ENCODE measurements at regions not wholly inside any gene's neighbourhood (a gene's known extent, or its start where the extent isn't known, plus 50 kb on each side); places are given as distances from the start of the nearest gene placed in this dataset.

DNA sequence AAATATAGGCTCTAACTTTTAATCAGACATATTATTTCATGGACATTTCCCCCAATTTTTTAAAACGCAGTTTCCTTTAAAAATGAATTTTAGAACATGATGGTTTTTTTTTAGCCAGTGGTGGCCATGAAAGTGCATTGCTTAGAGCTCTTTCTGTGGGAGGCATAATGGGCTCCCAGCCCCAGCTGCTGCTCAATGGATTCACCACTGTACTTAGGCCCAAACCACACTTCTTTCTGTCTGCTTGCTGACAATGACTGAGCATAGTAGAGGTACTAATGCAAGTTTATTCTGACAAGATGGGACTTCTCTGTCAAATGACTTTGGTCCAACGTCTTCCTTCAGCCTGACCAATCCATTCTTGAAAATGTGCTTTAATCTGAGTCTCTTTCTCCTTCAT lies 400.2 kb upstream of the GRIA3 start:
- DNase-seq (ENCODE audit: low spot score) = no peak

DNA sequence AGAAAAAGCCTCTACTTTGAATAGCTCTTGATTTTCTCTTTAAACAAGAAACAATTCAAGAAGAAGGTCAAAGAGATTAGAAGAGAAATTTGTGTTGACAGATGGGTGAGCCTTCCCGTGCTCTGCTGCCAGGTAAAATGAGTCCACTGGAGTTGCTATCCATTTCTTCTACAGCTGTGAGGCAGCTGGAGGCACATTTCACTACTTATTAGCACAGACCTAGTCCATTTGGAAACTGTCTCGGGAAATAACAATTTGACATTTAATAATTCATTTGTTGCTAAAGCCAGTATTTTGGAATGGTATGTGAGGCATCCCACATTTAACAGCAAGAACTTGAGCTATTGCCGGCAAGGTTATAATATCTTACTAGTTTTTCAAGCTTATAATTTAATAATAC lies 396.8 kb upstream of the GRIA3 start:
- no peak for DNase-seq (ENCODE audit: low spot score)

DNA sequence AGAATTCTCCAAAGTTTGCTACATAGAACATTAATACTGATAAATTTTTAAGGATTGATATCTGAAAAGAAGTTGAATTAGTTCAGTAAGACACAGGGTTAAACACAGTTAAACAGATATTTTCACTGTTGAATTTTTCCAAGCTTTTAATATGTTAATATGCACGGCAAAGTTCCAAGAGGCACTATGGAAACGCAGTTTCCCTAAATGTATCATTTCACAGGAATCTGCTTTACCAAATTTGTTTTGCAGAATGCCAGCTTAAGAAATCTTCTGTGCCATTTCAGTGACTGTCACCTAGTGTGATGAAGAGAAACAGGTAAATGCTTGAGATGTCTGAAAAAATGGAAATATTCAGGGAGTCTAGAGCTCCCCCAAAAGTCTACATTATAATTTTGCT lies 395.9 kb upstream of the GRIA3 start:
- no peak for DNase-seq (ENCODE audit: low spot score)

DNA sequence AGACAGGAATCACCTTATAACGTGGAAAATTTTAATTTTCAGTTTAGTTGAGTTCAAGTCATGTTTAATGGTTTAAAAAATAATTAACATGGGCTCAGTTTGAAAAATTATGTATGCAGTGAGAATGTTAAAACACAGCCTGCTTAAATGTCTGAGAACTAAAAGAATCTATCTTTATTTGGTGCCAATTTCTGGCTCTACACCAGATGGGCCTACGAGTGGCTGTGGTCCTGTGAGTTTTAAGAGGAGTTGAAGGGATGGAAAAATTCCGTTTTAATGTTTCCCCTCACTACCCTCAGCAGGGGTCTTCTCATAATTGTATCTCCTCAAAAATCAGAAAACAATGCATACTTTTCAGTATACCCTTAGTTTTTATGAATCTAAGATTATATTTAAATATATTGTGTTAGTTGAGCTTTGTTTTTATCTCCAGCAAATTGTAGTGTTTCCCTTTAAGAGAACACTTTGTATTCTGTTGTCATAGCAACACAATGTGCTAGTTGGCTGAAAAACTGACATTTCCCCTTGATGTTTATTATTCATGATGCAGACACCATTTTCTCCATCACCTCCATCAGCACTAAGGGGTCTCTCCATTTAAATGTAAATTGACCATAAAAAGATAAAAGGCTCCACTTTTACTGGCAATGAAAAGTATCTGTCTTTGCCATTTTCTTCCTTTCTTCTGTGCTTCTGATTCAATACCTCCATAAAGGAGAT lies 393.5 kb upstream of the GRIA3 start:
- no peak for DNase-seq (ENCODE audit: low spot score)

DNA sequence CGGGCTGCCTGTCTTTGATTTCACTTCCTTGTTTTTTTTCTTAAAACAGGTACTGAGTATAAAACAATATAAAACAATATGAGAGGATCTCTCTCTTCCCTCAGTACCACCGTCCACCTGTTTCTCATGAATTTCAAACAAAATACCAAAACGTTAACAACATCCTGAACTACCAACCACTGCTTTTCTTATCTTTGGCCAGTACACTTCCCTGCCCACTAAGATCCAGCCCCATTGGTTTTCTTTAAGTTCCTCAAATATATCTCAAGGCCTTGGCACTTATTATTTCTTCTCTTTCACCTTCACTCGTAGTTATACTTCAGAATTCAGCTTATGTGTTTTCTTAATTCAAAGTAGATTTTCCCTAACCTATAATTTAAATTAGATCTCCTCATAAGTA lies 370.2 kb upstream of the GRIA3 start:
- DNase-seq (ENCODE audit: low spot score) = no peak

DNA sequence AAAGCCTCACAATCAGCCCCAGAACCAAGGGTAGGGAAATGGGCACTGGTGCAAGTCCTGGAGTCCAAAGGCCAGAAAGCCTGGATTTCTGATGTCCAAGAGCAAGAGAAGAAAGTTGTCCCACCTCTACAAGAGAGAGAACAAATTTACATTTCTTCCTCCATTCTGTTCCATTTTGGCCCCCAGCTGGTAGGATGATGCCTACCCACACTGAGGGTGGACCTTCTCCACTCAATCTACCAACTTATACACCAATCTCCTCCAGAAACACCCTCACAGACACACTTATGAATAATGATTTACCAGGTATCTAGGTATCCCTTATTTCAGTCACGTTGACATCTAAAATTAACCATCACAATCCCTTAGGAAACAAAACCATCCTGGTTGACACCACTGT lies 367.8 kb upstream of the GRIA3 start:
- DNase-seq (ENCODE audit: low spot score) = no peak

DNA sequence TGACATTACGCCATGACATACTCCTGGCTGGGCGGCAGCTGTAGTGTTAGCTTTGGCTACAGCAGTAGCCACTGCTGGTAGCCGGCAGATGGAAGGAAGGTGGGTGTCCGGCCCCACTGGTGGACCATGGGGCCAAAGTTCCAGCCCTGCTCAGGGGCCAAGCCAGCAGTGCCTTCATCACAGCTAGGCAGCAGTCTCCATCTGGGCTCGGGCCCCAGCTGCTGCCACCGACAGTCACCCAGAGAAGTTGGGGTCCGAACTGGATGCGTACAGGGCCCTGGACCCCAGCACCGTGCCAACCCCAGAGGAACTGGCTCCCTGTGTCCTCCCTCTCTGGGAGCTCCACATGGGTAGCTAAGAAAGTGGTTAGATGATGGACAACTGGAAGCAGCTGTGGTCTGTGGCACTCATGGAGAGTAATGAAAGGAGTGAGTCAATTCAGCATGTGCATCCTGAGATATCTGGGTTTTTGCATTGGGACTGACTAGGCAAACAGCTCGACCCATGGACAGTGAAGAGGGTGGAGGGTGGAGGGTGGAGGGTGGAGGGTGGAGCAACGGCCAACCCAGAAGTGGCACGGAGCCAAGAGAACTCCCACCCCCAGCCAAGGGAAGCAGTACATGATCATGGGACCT lies 366.6 kb upstream of the GRIA3 start:
- no peak for DNase-seq (ENCODE audit: low spot score)

DNA sequence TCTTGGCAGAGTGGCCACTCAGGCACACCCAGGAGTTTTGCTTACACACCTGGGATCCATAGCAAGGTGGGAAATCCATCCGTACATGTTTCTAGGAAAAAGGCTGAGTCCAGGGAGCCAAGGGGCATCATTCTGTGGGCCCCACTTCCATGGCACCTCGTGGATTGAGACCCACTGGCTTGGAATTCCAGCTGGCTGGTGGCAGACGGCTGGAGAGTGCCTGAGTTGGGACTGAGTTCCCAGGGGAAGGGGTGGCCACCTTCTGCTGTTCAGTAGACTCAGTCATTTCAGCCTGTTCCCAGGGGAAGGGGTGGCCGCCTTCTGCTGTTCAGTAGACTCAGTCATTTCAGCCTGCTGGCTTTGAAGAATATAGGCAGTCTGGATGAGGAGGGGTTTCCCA lies 366.0 kb upstream of the GRIA3 start:
- DNase-seq (ENCODE audit: low spot score) = no peak

DNA sequence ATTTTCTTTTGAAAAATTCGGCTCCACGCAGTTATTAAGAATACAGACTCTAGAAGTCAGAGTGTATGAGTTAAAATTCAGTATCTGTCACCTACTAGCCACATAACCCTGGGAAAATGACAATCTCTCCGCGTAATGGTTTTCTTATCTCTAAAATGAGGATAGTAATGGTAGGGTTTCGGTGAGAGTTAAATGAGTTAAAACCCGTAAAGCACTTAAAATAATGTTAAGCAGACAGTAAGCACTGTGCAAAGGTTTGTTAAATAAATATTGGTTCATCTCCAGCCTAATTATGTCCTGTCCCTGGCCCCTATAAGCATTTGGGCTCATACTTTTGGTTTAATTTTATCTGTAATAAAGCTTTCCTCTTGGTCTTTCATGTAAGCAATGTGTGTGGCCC lies 350.8 kb upstream of the GRIA3 start:
- no peak for DNase-seq (ENCODE audit: low spot score)

DNA sequence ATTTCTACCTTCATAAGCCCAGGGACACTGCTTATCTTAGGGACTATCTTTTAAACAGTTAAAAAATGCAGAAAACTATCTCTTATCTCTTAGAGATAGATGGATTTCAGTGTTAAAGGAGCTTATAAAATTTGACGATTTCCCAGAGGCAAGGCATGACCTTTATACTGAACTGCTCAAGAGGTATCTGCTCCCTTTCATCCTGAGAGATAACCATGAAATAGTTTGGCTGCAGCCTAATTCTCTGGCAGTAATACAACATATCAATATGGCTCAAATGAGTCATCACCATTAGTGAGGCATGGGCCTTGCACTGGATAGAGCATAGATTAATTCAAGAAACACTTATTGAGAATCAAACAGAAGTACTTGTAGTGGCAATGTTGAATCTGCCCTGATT lies 348.2 kb upstream of the GRIA3 start:
- no peak for DNase-seq (ENCODE audit: low spot score)

DNA sequence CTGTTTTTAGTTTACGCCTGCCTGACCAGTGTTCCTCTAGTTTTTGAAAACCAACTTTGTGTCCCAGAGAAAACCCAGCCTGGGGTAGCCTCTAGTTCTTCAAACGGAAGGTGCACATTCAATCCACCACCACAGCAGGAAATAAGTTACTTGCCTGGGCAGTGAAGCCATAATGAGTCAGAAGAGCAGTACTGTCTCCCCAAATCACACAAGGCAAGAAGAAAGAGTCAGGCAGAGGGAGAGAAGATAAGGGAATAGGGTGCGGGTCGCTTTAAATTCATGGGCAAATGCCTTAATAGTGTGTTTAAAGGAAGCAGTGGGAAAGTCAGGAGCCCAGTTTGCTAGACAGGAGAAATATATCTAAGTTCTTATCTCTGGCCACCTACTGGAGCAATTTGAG lies 333.8 kb upstream of the GRIA3 start:
- DNase-seq (ENCODE audit: low spot score) = peak; percentile 4

DNA sequence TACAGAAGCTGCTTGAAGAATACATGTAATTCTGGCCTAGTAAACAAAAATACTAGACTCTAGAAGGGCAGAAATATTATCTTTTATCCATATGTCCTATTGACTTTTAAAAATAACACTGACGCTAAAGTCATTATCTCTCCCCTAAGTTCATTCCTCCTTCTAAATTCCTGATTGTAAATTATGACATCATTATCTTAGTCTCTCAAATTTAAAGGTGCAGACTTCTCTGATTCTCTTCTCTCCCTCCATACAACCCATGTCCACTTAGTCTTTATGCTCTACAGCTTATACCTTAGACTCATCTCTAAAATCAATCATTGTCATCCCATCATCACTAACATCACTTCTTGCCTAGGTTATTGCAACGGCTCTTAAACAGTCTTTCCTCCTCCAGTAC lies 327.9 kb upstream of the GRIA3 start:
- no peak for DNase-seq (ENCODE audit: low spot score)

DNA sequence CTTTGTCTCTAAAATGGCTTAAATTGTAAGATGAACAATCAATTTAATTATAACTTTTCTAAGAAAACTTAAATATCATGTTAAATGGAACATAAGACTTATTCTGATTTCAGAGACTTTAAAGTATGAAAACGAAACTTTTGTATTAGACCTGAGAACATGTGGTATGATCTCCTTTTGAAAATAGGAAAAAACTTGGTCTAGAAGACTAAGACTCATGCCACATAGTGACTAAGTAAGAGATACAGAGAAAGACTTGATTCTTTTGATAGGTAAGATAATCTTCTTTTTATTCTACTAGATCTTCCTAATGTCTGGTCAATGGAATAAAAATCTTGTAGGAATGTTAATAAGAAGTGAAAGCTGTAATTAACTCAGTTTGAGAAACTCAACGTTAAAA lies 326.3 kb upstream of the GRIA3 start:
- DNase-seq (ENCODE audit: low spot score) = no peak

DNA sequence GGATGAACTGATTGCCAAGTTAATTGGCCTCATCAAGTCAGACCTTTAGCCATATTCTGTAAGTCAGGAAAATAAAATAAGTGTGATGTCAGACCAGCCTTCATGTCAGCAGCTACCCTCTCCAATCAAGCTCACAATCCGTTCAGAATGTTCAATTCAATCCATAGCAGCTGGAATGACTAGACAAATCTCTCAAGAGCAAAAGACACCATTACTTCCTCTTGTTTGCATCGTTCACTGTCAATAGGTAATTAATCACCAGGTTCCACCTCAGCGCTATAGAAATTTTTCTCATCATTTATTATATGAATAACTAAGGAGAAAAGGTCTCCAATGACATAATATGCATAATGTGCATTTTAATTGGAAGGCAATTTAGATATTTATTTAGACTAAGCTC lies 321.0 kb upstream of the GRIA3 start:
- no peak for DNase-seq (ENCODE audit: low spot score)

DNA sequence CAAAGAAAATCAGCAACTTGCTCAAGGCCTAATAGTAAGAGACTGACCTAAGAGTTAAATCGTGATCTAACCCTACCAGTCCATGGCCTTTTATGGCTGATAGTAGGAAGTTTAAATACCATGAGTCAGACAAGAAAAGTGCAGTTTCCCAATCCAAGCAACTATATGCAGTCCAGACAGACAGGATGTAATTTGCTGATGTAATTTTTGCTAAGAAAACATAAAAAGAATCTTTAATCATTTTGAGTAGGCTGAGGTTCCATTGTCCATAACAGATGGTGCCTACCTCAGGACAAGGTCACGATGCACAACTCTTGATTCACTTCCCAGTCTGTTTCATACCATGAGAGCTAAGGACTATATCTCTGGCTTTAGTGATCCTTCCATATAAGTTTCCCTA lies 317.5 kb upstream of the GRIA3 start:
- DNase-seq (ENCODE audit: low spot score) = peak; percentile 41

DNA sequence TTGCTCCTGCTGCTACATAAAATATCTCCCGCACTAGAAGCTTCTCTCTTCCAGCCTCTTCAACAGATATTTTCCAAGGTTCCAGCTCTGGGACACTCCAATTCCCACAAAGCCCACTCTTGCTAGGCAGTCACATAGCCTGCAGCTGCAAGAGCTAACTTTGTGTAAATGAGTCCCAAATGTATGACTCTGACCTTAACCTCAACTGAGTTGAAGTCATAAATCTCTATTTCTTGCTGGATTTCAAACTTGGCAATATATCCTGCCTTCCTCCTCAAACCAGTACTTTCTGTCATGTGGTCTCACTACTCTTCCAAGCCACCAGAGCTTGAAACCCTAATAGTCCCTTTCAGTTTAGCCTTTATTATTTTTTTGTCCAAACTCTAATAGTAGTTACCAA lies 315.4 kb upstream of the GRIA3 start:
- no peak for DNase-seq (ENCODE audit: low spot score)

DNA sequence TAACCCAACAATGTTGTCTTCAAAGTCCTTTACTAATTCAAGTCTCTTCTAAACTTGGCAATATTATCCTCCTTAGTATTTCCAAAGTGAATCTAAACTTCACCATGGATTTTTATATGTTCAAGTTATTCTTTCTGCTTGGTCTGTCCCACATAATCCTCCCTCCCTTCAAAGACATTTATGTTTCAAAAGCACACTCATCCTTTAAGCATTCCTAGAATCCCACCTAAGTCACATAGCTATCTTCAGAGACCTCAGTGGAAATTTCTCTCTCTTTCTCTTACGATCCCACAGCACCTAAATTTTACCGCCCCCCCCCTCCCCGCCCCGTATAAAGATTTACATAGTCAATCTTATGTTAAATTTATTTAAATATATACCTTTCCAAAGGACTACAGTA lies 314.9 kb upstream of the GRIA3 start:
- DNase-seq (ENCODE audit: low spot score) = no peak

DNA sequence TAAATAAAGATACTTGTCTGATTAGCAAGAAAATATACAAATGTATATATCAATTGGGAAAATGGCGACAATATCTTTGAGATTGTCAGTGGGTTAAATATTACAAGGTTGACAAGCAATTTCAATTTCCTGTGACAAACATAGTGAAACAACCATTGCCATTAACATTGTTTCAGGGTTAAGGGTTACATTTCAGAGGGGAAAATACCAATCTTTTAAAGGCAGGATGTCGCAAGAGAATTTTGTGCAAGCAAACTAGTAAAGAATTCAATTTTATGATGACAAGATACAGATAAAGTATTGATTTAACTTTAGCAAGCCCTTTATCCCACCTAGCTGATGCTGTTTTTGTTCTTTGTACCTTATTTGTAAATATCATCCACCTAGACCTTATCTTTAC lies 305.8 kb upstream of the GRIA3 start:
- DNase-seq (ENCODE audit: low spot score) = no peak

DNA sequence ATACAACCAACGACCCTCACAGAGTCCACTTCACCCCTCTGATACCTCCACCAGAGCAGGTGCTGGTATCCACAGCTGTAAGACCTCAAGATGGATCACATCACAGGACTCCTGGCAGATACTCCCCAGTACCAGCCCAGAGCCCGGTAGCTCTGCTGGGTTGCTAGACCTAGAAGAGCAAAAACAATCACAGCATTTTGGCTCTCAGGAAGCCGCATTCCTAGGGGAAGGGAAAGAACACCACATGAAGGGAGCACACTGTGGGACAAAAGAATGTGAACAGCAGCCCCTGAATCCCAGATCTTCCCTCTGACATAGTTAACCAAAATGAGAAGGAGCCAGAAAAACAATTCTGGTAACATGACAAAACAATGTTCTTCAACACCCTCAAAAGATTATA lies 303.1 kb upstream of the GRIA3 start:
- no peak for DNase-seq (ENCODE audit: low spot score)

DNA sequence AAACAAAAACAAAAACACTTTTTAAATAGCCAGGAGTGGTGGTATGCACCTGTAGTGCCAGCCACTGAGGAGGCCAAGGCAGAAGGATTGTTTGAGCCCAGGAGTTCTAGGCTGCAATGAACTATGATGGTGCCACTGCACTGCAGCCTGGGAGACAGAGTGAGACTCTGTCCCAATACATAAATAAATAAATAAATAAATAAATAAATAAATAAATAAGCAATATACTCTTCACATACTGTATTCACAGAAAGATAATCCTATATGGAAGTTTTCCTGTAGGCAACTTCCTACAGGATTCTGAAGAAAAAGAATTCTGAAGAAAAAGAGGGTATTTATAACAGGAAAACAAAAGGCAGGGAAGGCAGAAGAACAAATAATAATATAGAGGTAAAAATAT lies 293.3 kb upstream of the GRIA3 start:
- DNase-seq (ENCODE audit: low spot score) = no peak

DNA sequence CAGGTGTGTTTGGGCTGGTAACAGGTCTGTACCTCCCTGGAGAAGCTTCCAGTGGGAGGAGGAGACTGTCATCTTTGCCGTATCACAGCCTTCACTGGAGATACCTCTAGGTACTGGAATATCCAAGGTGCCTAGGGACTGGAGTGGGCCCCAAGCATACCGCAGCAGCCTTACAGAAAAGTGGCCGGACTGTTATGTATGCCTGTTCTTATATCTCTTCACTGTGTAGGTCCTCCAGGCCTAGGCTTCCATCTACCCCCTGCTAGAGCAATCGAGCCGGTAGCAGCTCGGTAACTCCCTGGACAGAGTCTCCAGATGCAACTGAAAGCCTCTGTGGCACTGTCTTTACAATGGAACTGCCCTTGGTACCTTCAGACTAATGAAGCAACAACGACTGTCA lies 277.4 kb upstream of the GRIA3 start:
- DNase-seq (ENCODE audit: low spot score) = no peak

DNA sequence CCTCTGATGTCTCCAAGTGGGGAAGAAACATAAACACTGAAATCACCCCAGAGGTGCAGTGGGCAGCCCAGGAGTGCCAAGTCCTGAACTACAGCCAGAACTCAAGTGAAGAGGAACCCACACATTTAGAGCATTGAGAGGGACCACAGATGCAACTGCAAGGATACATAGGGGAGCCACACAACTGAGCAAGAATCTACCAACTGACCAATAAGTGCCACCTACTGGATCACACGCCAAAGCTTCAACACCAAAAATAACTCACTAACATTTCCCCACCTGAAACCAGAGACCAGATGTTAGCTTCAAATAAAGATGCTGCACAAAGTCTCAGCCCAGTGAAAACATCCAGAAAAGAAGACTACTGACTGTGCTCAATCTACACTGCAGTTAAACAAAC lies 276.7 kb upstream of the GRIA3 start:
- DNase-seq (ENCODE audit: low spot score) = no peak

DNA sequence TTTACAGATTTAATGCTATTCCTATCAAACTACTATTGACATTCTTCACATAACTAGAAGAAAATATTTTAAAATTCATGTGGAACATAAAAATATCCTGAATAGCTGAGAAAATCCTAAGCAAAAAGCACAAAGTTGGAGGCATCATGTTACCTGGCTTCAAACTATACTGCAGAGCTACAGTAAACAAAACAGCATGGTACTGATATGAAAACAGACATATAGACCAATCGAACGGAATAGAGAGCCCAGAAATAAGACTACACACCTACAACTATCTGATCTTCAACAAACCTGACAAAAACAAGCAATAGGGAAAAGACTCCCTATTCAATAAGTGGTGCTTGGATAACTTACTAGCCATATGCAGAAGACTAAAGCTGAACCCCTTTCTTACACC lies 273.4 kb upstream of the GRIA3 start:
- DNase-seq (ENCODE audit: low spot score) = no peak

DNA sequence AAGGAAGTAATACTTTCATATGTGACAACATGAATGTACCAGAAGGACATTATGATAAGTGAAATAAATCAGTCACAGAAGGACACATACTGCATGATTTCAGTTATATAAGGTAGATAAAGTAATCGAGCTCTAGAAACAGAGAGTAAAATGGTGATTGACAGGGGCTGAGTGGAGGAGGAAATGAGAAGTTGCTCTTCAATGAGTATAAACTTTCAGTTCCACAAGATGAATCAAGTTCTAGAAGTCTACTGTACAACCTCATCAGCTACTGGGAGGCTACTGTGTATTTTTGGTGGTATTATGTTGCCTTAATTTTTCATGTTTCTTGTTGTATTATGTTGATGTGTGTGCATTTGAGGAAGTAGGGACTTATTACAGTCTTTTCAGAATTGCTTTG lies 270.9 kb upstream of the GRIA3 start:
- DNase-seq (ENCODE audit: low spot score) = no peak

All from kidney tubule cell (primary cell).